ENCODE measurements at regions not wholly inside any gene's neighbourhood (a gene's known extent, or its start where the extent isn't known, plus 50 kb on each side); places are given as distances from the start of the nearest gene placed in this dataset.

GRCh38 chr11:33558097-33558496, 142.5 kb downstream of the C11orf91 start:
- ChIA-PET CTCF (no interaction called here), POLR2A (no interaction called here)
- no peak for DNase-seq
- H3K4me3 ChIP-seq (ENCODE audit: control insufficient read depth in 1 of 7, extremely low read depth in 1 of 7, insufficient read depth in 4 of 7, low read depth in 2 of 7, low read length in 6 of 7), result no peak overlapping the region
- WGBS (ENCODE audit: insufficient coverage), result 100% methylated on average over 2 of the region's 7 CpGs
- peaks cover 0 to 2% (median 1%) of the 10 kb centered on the region in 5 experiments for H3K27me3 ChIP-seq (replicated peaks in 2 of 5; ENCODE audit: control insufficient read depth in 4 of 5, insufficient read depth in 5 of 5, low read length in 4 of 5)
- no peaks in the 10 kb centered on the region for H3K9me3 ChIP-seq (ENCODE audit: control extremely low read depth in 1 of 5, control insufficient read depth in 4 of 5, insufficient read depth in 2 of 5, low read depth in 1 of 5, low read length in 4 of 5)
- no peaks in the 10 kb centered on the region for H3K4me1 ChIP-seq (ENCODE audit: control extremely low read depth in 1 of 4, control insufficient read depth in 4 of 4, insufficient read depth in 4 of 4, low read length in 3 of 4)
- H3K36me3 ChIP-seq (ENCODE audit: control insufficient read depth in 4 of 4, insufficient read depth in 4 of 4, low read length in 3 of 4), result no peaks in the 10 kb centered on the region
- no peak overlapping the region for H3K27ac ChIP-seq (ENCODE audit: insufficient read depth in 1 of 2, low read depth in 1 of 2, low read length in 2 of 2, poor library complexity in 1 of 2, severe bottlenecking in 2 of 2)

- H3K9me3 ChIP-seq (ENCODE audit: control extremely low read depth in 1 of 5, control insufficient read depth in 4 of 5, insufficient read depth in 2 of 5, low read depth in 1 of 5, low read length in 4 of 5), result no peaks in the 10 kb centered on the region
- no peak for DNase-seq
- no peaks in the 10 kb centered on the region for H3K4me1 ChIP-seq (ENCODE audit: control extremely low read depth in 1 of 4, control insufficient read depth in 4 of 4, insufficient read depth in 4 of 4, low read length in 3 of 4)
- no peaks in the 10 kb centered on the region for H3K36me3 ChIP-seq (ENCODE audit: control insufficient read depth in 4 of 4, insufficient read depth in 4 of 4, low read length in 3 of 4)
- ChIA-PET POLR2A (no interaction called here), CTCF (no interaction called here)
- H3K27me3 ChIP-seq (replicated peaks in 2 of 5; ENCODE audit: control insufficient read depth in 4 of 5, insufficient read depth in 5 of 5, low read length in 4 of 5), result peaks cover 0 to 2% (median 1%) of the 10 kb centered on the region in 5 experiments
- H3K4me3 ChIP-seq (ENCODE audit: control insufficient read depth in 1 of 7, extremely low read depth in 1 of 7, insufficient read depth in 4 of 7, low read depth in 2 of 7, low read length in 6 of 7), result no peak overlapping the region
- no CpG with 5 or more reads among the region's 1 CpG for WGBS (ENCODE audit: insufficient coverage)
- no peak overlapping the region for H3K27ac ChIP-seq (ENCODE audit: insufficient read depth in 1 of 2, low read depth in 1 of 2, low read length in 2 of 2, poor library complexity in 1 of 2, severe bottlenecking in 2 of 2)
Measured at GRCh38 chr11:33557201-33557600, 143.4 kb downstream of the C11orf91 start.

GRCh38 chr11:33554219-33554618, 146.4 kb downstream of the C11orf91 start:
- Histone ChIP-seq H3K36me3 (ENCODE audit: control insufficient read depth in 4 of 4, insufficient read depth in 4 of 4, low read length in 3 of 4) (no peaks in the 10 kb centered on the region), H3K4me1 (ENCODE audit: control extremely low read depth in 1 of 4, control insufficient read depth in 4 of 4, insufficient read depth in 4 of 4, low read length in 3 of 4) (no peaks in the 10 kb centered on the region), H3K27ac (ENCODE audit: insufficient read depth in 1 of 2, low read depth in 1 of 2, low read length in 2 of 2, poor library complexity in 1 of 2, severe bottlenecking in 2 of 2) (no peak overlapping the region), H3K4me3 (ENCODE audit: control insufficient read depth in 1 of 7, extremely low read depth in 1 of 7, insufficient read depth in 4 of 7, low read depth in 2 of 7, low read length in 6 of 7) (no peak overlapping the region), H3K27me3 (replicated peaks in 2 of 5; ENCODE audit: control insufficient read depth in 4 of 5, insufficient read depth in 5 of 5, low read length in 4 of 5) (peaks cover 2 to 14% (median 8%) of the 10 kb centered on the region in 5 experiments), H3K9me3 (ENCODE audit: control extremely low read depth in 1 of 5, control insufficient read depth in 4 of 5, insufficient read depth in 2 of 5, low read depth in 1 of 5, low read length in 4 of 5) (no peaks in the 10 kb centered on the region)
- CTCF ChIA-PET, result interaction anchor here (1.3 kb wide), 1 partner anchor 9 kb away, joined by 4 read pairs; no protein-coding TSS in a partner anchor
- peak in 2 of 3 donors; percentile 1 to 8 for DNase-seq
- WGBS (ENCODE audit: insufficient coverage), result 94% methylated on average over 7 of the region's 7 CpGs
- POLR2A ChIA-PET, result no interaction called here

GRCh38 chr11:33553486-33553885, 147.1 kb downstream of the C11orf91 start:
- DNase-seq, result peak in 2 of 3 donors; percentile 29 to 30
- CTCF ChIA-PET, result interaction anchor here (2.2 kb wide), 1 partner anchor 11 kb away, joined by 5 read pairs; no protein-coding TSS in a partner anchor

GRCh38 chr11:33552756-33553155, 147.9 kb downstream of the C11orf91 start:
- DNase-seq, result no peak
- CTCF ChIA-PET, result interaction anchor here (2.2 kb wide), 1 partner anchor 10 kb away, joined by 5 read pairs; no protein-coding TSS in a partner anchor
- H3K27ac ChIP-seq (ENCODE audit: insufficient read depth in 1 of 2, low read depth in 1 of 2, low read length in 2 of 2, poor library complexity in 1 of 2, severe bottlenecking in 2 of 2), result no peak overlapping the region

More at GRCh38 chr11:33553486-33553885, 147.1 kb downstream of the C11orf91 start:
- no peak overlapping the region for H3K4me3 ChIP-seq (ENCODE audit: control insufficient read depth in 1 of 7, extremely low read depth in 1 of 7, insufficient read depth in 4 of 7, low read depth in 2 of 7, low read length in 6 of 7)
- H3K9me3 ChIP-seq (ENCODE audit: control extremely low read depth in 1 of 5, control insufficient read depth in 4 of 5, insufficient read depth in 2 of 5, low read depth in 1 of 5, low read length in 4 of 5), result no peaks in the 10 kb centered on the region
- no peak overlapping the region for H3K27ac ChIP-seq (ENCODE audit: insufficient read depth in 1 of 2, low read depth in 1 of 2, low read length in 2 of 2, poor library complexity in 1 of 2, severe bottlenecking in 2 of 2)
- no peaks in the 10 kb centered on the region for H3K4me1 ChIP-seq (ENCODE audit: control extremely low read depth in 1 of 4, control insufficient read depth in 4 of 4, insufficient read depth in 4 of 4, low read length in 3 of 4)
- no peaks in the 10 kb centered on the region for H3K36me3 ChIP-seq (ENCODE audit: control insufficient read depth in 4 of 4, insufficient read depth in 4 of 4, low read length in 3 of 4)
- POLR2A ChIA-PET, result no interaction called here
- peaks cover 2 to 17% (median 8%) of the 10 kb centered on the region in 5 experiments for H3K27me3 ChIP-seq (replicated peaks in 2 of 5; ENCODE audit: control insufficient read depth in 4 of 5, insufficient read depth in 5 of 5, low read length in 4 of 5)
- WGBS (ENCODE audit: insufficient coverage), result 20% methylated on average over 1 of the region's 1 CpG

GRCh38 chr11:33551051-33551450, 149.6 kb downstream of the C11orf91 start:
- no peak for DNase-seq
- H3K27me3 ChIP-seq (replicated peaks in 2 of 5; ENCODE audit: control insufficient read depth in 4 of 5, insufficient read depth in 5 of 5, low read length in 4 of 5), result peaks cover 2 to 18% (median 12%) of the 10 kb centered on the region in 5 experiments
- no peak overlapping the region for H3K27ac ChIP-seq (ENCODE audit: insufficient read depth in 1 of 2, low read depth in 1 of 2, low read length in 2 of 2, poor library complexity in 1 of 2, severe bottlenecking in 2 of 2)
- CTCF ChIA-PET, result interaction anchor here (1.5 to 1.6 kb wide), 2 partner anchors 15 to 191 kb away, joined by 3 read pairs; no protein-coding TSS in a partner anchor
- POLR2A ChIA-PET, result no interaction called here
- no peaks in the 10 kb centered on the region for H3K9me3 ChIP-seq (ENCODE audit: control extremely low read depth in 1 of 5, control insufficient read depth in 4 of 5, insufficient read depth in 2 of 5, low read depth in 1 of 5, low read length in 4 of 5)
- H3K4me3 ChIP-seq (ENCODE audit: control insufficient read depth in 1 of 7, extremely low read depth in 1 of 7, insufficient read depth in 4 of 7, low read depth in 2 of 7, low read length in 6 of 7), result no peak overlapping the region
- 88% methylated on average over 1 of the region's 3 CpGs for WGBS (ENCODE audit: insufficient coverage)
- H3K36me3 ChIP-seq (ENCODE audit: control insufficient read depth in 4 of 4, insufficient read depth in 4 of 4, low read length in 3 of 4), result no peaks in the 10 kb centered on the region
- no peaks in the 10 kb centered on the region for H3K4me1 ChIP-seq (ENCODE audit: control extremely low read depth in 1 of 4, control insufficient read depth in 4 of 4, insufficient read depth in 4 of 4, low read length in 3 of 4)

More at GRCh38 chr11:33552756-33553155, 147.9 kb downstream of the C11orf91 start:
- no peak overlapping the region for H3K4me3 ChIP-seq (ENCODE audit: control insufficient read depth in 1 of 7, extremely low read depth in 1 of 7, insufficient read depth in 4 of 7, low read depth in 2 of 7, low read length in 6 of 7)
- WGBS (ENCODE audit: insufficient coverage), result 100% methylated on average over 1 of the region's 3 CpGs
- H3K27me3 ChIP-seq (replicated peaks in 2 of 5; ENCODE audit: control insufficient read depth in 4 of 5, insufficient read depth in 5 of 5, low read length in 4 of 5), result peaks cover 2 to 15% (median 8%) of the 10 kb centered on the region in 5 experiments
- no peaks in the 10 kb centered on the region for H3K4me1 ChIP-seq (ENCODE audit: control extremely low read depth in 1 of 4, control insufficient read depth in 4 of 4, insufficient read depth in 4 of 4, low read length in 3 of 4)
- no peaks in the 10 kb centered on the region for H3K36me3 ChIP-seq (ENCODE audit: control insufficient read depth in 4 of 4, insufficient read depth in 4 of 4, low read length in 3 of 4)
- POLR2A ChIA-PET, result no interaction called here
- no peaks in the 10 kb centered on the region for H3K9me3 ChIP-seq (ENCODE audit: control extremely low read depth in 1 of 5, control insufficient read depth in 4 of 5, insufficient read depth in 2 of 5, low read depth in 1 of 5, low read length in 4 of 5)

- DNase-seq, result no peak
- no peak overlapping the region for H3K27ac ChIP-seq (ENCODE audit: insufficient read depth in 1 of 2, low read depth in 1 of 2, low read length in 2 of 2, poor library complexity in 1 of 2, severe bottlenecking in 2 of 2)
- CTCF ChIA-PET, result no interaction called here
- H3K27me3 ChIP-seq (replicated peaks in 2 of 5; ENCODE audit: control insufficient read depth in 4 of 5, insufficient read depth in 5 of 5, low read length in 4 of 5), result peaks cover 2 to 18% (median 11%) of the 10 kb centered on the region in 5 experiments
- H3K4me1 ChIP-seq (ENCODE audit: control extremely low read depth in 1 of 4, control insufficient read depth in 4 of 4, insufficient read depth in 4 of 4, low read length in 3 of 4), result no peaks in the 10 kb centered on the region
- no peaks in the 10 kb centered on the region for H3K36me3 ChIP-seq (ENCODE audit: control insufficient read depth in 4 of 4, insufficient read depth in 4 of 4, low read length in 3 of 4)
- 72% methylated on average over 5 of the region's 6 CpGs for WGBS (ENCODE audit: insufficient coverage)
- POLR2A ChIA-PET, result no interaction called here
- no peaks in the 10 kb centered on the region for H3K9me3 ChIP-seq (ENCODE audit: control extremely low read depth in 1 of 5, control insufficient read depth in 4 of 5, insufficient read depth in 2 of 5, low read depth in 1 of 5, low read length in 4 of 5)
- no peak overlapping the region for H3K4me3 ChIP-seq (ENCODE audit: control insufficient read depth in 1 of 7, extremely low read depth in 1 of 7, insufficient read depth in 4 of 7, low read depth in 2 of 7, low read length in 6 of 7)
Measured at GRCh38 chr11:33549483-33549882, 151.1 kb downstream of the C11orf91 start.
